Mesendoderm (in vitro differentiated cells): ENCODE measurements at regions not wholly inside any gene's neighbourhood (a gene's known extent, or its start where the extent isn't known, plus 50 kb on each side); places are given as distances from the start of the nearest gene placed in this dataset.
A peak's percentile ranks its signal among the peaks of the same experiment; 100 is the strongest.

ENCODE experiments used
- DNase-seq: peaks from one replicate; pipeline ENCODE4 v3.0.0; 2013
- H2AK5ac ChIP-seq: 2 replicates; pipeline ENCODE4 v1.6.1; 2013; ENCODE audit warnings: low read length, inconsistent platforms
- H2BK120ac ChIP-seq: 2 replicates; pipeline ENCODE4 v1.6.1; 2013; ENCODE audit warnings: low read depth, mild to moderate bottlenecking, low read length, moderate library complexity, mixed read lengths
- H2BK15ac ChIP-seq: replicated peaks from 2 replicates; pipeline ENCODE4 v1.6.1; 2013; ENCODE audit warnings: low read depth, mild to moderate bottlenecking, moderate library complexity
- H2BK5ac ChIP-seq: 2 replicates; pipeline ENCODE4 v1.6.1; 2013; ENCODE audit warnings: low read length, inconsistent platforms
- H3K18ac ChIP-seq: 2 replicates; pipeline ENCODE4 v1.6.1; 2013; ENCODE audit warnings: mild to moderate bottlenecking, low read length, mixed read lengths
- H3K23ac ChIP-seq: one replicate; pipeline ENCODE4 v1.6.1; 2013; ENCODE audit warnings: low read length
- H3K27ac ChIP-seq: 2 replicates; pipeline ENCODE4 v1.5.1; 2013; ENCODE audit warnings: low read depth, mild to moderate bottlenecking, inconsistent platforms, low read length, moderate library complexity
- H3K27me3 ChIP-seq: 2 replicates; pipeline ENCODE4 v1.6.1; 2013; ENCODE audit warnings: low read length, control low read depth, mild to moderate bottlenecking, inconsistent platforms; ENCODE audit not compliant: insufficient read depth, poor library complexity
- H3K36me3 ChIP-seq: 2 replicates; pipeline ENCODE4 v1.6.1; 2013; ENCODE audit warnings: low read length, inconsistent platforms; ENCODE audit not compliant: control insufficient read depth, insufficient read depth
- H3K4ac ChIP-seq: one replicate; pipeline ENCODE4 v1.6.1; 2013; ENCODE audit warnings: low read depth, mild to moderate bottlenecking, low read length, moderate library complexity
- H3K4me1 ChIP-seq: 2 replicates; pipeline ENCODE4 v1.6.1; 2013; ENCODE audit warnings: low read depth, low read length, inconsistent platforms; ENCODE audit not compliant: control insufficient read depth
- H3K4me2 ChIP-seq: 2 replicates; pipeline ENCODE4 v1.6.1; 2013; ENCODE audit warnings: low read length
- H3K4me3 ChIP-seq: 2 replicates; pipeline ENCODE4 v1.5.1; 2013; ENCODE audit warnings: mild to moderate bottlenecking, low read length
- H3K56ac ChIP-seq: one replicate; pipeline ENCODE4 v1.6.1; 2013; ENCODE audit warnings: low read length
- H3K79me1 ChIP-seq: 2 replicates; pipeline ENCODE4 v1.6.1; 2013; ENCODE audit warnings: low read length, inconsistent platforms
- H3K79me2 ChIP-seq: 2 replicates; pipeline ENCODE4 v1.6.1; 2013; ENCODE audit warnings: mild to moderate bottlenecking, low read length; ENCODE audit not compliant: control insufficient read depth, insufficient read depth
- H3K9ac ChIP-seq: 2 replicates; pipeline ENCODE4 v1.6.1; 2013; ENCODE audit warnings: low read length, inconsistent platforms
- H4K5ac ChIP-seq: one replicate; pipeline ENCODE4 v1.6.1; 2013; ENCODE audit warnings: low read length
- H4K8ac ChIP-seq: one replicate; pipeline ENCODE4 v1.6.1; 2013; ENCODE audit warnings: low read depth, mild to moderate bottlenecking, control low read depth, low read length, moderate library complexity
- WGBS: extraction: QIAGEN DNeasy Blood & Tissue Kit; methylation state at CpG from one replicate; pipeline ENCODE4 v1.1.7; 2013; ENCODE audit warnings: low lambda C conversion rate, missing lambda C conversion rate; ENCODE audit not compliant: insufficient coverage; ENCODE audit errors: extremely low coverage; 5-methylcytosine and 5-hydroxymethylcytosine counted together

GRCh38 chr11:23954730-23955129 is 542.1 kb upstream of the LUZP2 start:
- Histone ChIP-seq H3K4ac (no peak overlapping the region), H3K4me1 (peaks cover 2% of the 10 kb centered on the region), H3K79me1 (no peaks in the 10 kb centered on the region), H3K27me3 (no peaks in the 10 kb centered on the region), H2BK120ac (no peak overlapping the region), H3K18ac (no peak overlapping the region), H4K5ac (no peak overlapping the region), H2BK5ac (no peak overlapping the region), H3K23ac (no peak overlapping the region), H4K8ac (no peak overlapping the region), H3K9ac (no peak overlapping the region), H3K36me3 (no peaks in the 10 kb centered on the region), H3K79me2 (no peaks in the 10 kb centered on the region), H2AK5ac (no peak overlapping the region), H3K27ac (no peak overlapping the region), H2BK15ac (no peak overlapping the region), H3K4me3 (no peak overlapping the region), H3K4me2 (no peak overlapping the region), H3K56ac (no peak overlapping the region)
- no CpG with 5 or more reads among the region's 3 CpGs for WGBS
- no peak for DNase-seq

GRCh38 chr11:23956586-23956985 is 540.3 kb upstream of the LUZP2 start:
- no peak for DNase-seq
- WGBS, result no CpG with 5 or more reads among the region's 3 CpGs

GRCh38 chr11:23957314-23957713 is 539.5 kb upstream of the LUZP2 start:
- H3K4me3 ChIP-seq, result no peak overlapping the region
- WGBS, result 100% methylated on average over 1 of the region's 4 CpGs
- peaks cover 2% of the 10 kb centered on the region for H3K4me1 ChIP-seq
- H4K5ac ChIP-seq, result no peak overlapping the region
- no peak overlapping the region for H2BK5ac ChIP-seq
- no peak overlapping the region for H3K4me2 ChIP-seq
- H3K18ac ChIP-seq, result no peak overlapping the region
- no peak overlapping the region for H3K27ac ChIP-seq
- H3K79me1 ChIP-seq, result no peaks in the 10 kb centered on the region
- H3K56ac ChIP-seq, result no peak overlapping the region
- H2BK15ac ChIP-seq, result no peak overlapping the region
- H3K36me3 ChIP-seq, result no peaks in the 10 kb centered on the region
- H3K23ac ChIP-seq, result no peak overlapping the region
- no peak overlapping the region for H3K9ac ChIP-seq
- no peak overlapping the region for H3K4ac ChIP-seq
- no peaks in the 10 kb centered on the region for H3K79me2 ChIP-seq
- DNase-seq, result no peak
- H2AK5ac ChIP-seq, result no peak overlapping the region
- no peaks in the 10 kb centered on the region for H3K27me3 ChIP-seq
- no peak overlapping the region for H2BK120ac ChIP-seq
- H4K8ac ChIP-seq, result no peak overlapping the region

More at GRCh38 chr11:23956586-23956985, 540.3 kb upstream of the LUZP2 start:
- no peaks in the 10 kb centered on the region for H3K27me3 ChIP-seq
- no peak overlapping the region for H3K9ac ChIP-seq
- H3K4me1 ChIP-seq, result peaks cover 2% of the 10 kb centered on the region
- H4K5ac ChIP-seq, result peak overlapping the region; percentile 16
- H2BK5ac ChIP-seq, result no peak overlapping the region
- no peak overlapping the region for H4K8ac ChIP-seq
- H3K27ac ChIP-seq, result no peak overlapping the region
- no peak overlapping the region for H3K56ac ChIP-seq
- H3K4me3 ChIP-seq, result no peak overlapping the region
- no peak overlapping the region for H3K4ac ChIP-seq
- H3K79me2 ChIP-seq, result no peaks in the 10 kb centered on the region
- H2AK5ac ChIP-seq, result no peak overlapping the region
- H3K36me3 ChIP-seq, result no peaks in the 10 kb centered on the region
- H3K4me2 ChIP-seq, result no peak overlapping the region
- no peak overlapping the region for H2BK120ac ChIP-seq
- no peak overlapping the region for H3K18ac ChIP-seq
- H2BK15ac ChIP-seq, result no peak overlapping the region
- no peak overlapping the region for H3K23ac ChIP-seq
- no peaks in the 10 kb centered on the region for H3K79me1 ChIP-seq

GRCh38 chr11:23959462-23959861 is 537.4 kb upstream of the LUZP2 start:
- no peak overlapping the region for H3K18ac ChIP-seq

GRCh38 chr11:23961503-23962338 is 535.1 kb upstream of the LUZP2 start:
- H2AK5ac ChIP-seq, result no peak overlapping the region
- no peak overlapping the region for H3K9ac ChIP-seq
- H3K4ac ChIP-seq, result no peak overlapping the region
- H3K18ac ChIP-seq, result no peak overlapping the region
- H3K27ac ChIP-seq, result no peak overlapping the region
- H3K36me3 ChIP-seq, result no peaks in the 10 kb centered on the region
- no peak overlapping the region for H2BK120ac ChIP-seq
- DNase-seq, result no peak
- H3K23ac ChIP-seq, result no peak overlapping the region
- no peak overlapping the region for H3K56ac ChIP-seq
- H2BK15ac ChIP-seq, result no peak overlapping the region
- no peaks in the 10 kb centered on the region for H3K27me3 ChIP-seq
- H4K8ac ChIP-seq, result no peak overlapping the region
- no peak overlapping the region for H2BK5ac ChIP-seq
- H3K4me3 ChIP-seq, result no peak overlapping the region
- no peaks in the 10 kb centered on the region for H3K79me1 ChIP-seq
- H3K4me2 ChIP-seq, result no peak overlapping the region
- H3K4me1 ChIP-seq, result peaks cover 2% of the 10 kb centered on the region
- WGBS, result no CpG with 5 or more reads among the region's 20 CpGs
- no peaks in the 10 kb centered on the region for H3K79me2 ChIP-seq
- no peak overlapping the region for H4K5ac ChIP-seq

More at GRCh38 chr11:23959462-23959861, 537.4 kb upstream of the LUZP2 start:
- Histone ChIP-seq H3K23ac (no peak overlapping the region), H3K79me2 (no peaks in the 10 kb centered on the region), H2BK5ac (no peak overlapping the region), H3K4me1 (peaks cover 2% of the 10 kb centered on the region), H4K8ac (no peak overlapping the region), H3K4me2 (no peak overlapping the region), H2BK120ac (no peak overlapping the region), H3K79me1 (no peaks in the 10 kb centered on the region), H3K27me3 (no peaks in the 10 kb centered on the region), H3K4ac (no peak overlapping the region), H4K5ac (no peak overlapping the region), H2BK15ac (no peak overlapping the region), H3K36me3 (no peaks in the 10 kb centered on the region), H3K9ac (no peak overlapping the region), H3K27ac (no peak overlapping the region), H2AK5ac (no peak overlapping the region), H3K56ac (no peak overlapping the region), H3K4me3 (no peak overlapping the region)
- peak; percentile 59 for DNase-seq
- no CpG with 5 or more reads among the region's 3 CpGs for WGBS

GRCh38 chr11:23973244-23973643 is 523.6 kb upstream of the LUZP2 start:
- no CpG with 5 or more reads among the region's 2 CpGs for WGBS
- H3K4me3 ChIP-seq, result no peak overlapping the region
- no peak overlapping the region for H4K5ac ChIP-seq
- no peaks in the 10 kb centered on the region for H3K79me2 ChIP-seq
- DNase-seq, result peak; percentile 71
- H2AK5ac ChIP-seq, result no peak overlapping the region
- no peak overlapping the region for H3K4ac ChIP-seq
- no peak overlapping the region for H2BK15ac ChIP-seq
- no peak overlapping the region for H4K8ac ChIP-seq
- no peaks in the 10 kb centered on the region for H3K79me1 ChIP-seq
- no peak overlapping the region for H3K9ac ChIP-seq
- no peak overlapping the region for H3K18ac ChIP-seq
- H3K27me3 ChIP-seq, result no peaks in the 10 kb centered on the region
- H3K4me2 ChIP-seq, result no peak overlapping the region
- H3K4me1 ChIP-seq, result no peaks in the 10 kb centered on the region
- peak overlapping the region; percentile 74 for H2BK5ac ChIP-seq
- H3K36me3 ChIP-seq, result no peaks in the 10 kb centered on the region
- H3K27ac ChIP-seq, result no peak overlapping the region
- H2BK120ac ChIP-seq, result no peak overlapping the region
- H3K56ac ChIP-seq, result peak overlapping the region; percentile 53
- no peak overlapping the region for H3K23ac ChIP-seq
